IPS-15b (cell line): ENCODE measurements at regions not wholly inside any gene's neighbourhood (a gene's known extent, or its start where the extent isn't known, plus 50 kb on each side); places are given as distances from the start of the nearest gene placed in this dataset.

ENCODE experiments used
- H3K27me3 ChIP-seq: one replicate; pipeline ENCODE4 v1.6.1; 2013; ENCODE audit warnings: low read length; ENCODE audit not compliant: control insufficient read depth, insufficient read depth
- H3K36me3 ChIP-seq: one replicate; pipeline ENCODE4 v1.6.1; 2013; ENCODE audit warnings: low read length; ENCODE audit not compliant: control insufficient read depth, insufficient read depth
- H3K4me1 ChIP-seq: one replicate; pipeline ENCODE4 v1.6.1; 2013; ENCODE audit warnings: mild to moderate bottlenecking, low read length; ENCODE audit not compliant: control insufficient read depth, insufficient read depth
- H3K4me3 ChIP-seq: one replicate; pipeline ENCODE4 v1.5.1; 2013; ENCODE audit warnings: low read depth, low read length
- H3K9ac ChIP-seq: one replicate; pipeline ENCODE4 v1.6.1; 2013; ENCODE audit warnings: low read depth, mild to moderate bottlenecking, low read length
- H3K9me3 ChIP-seq: one replicate; pipeline ENCODE4 v1.6.1; 2013; ENCODE audit warnings: mild to moderate bottlenecking, low read length; ENCODE audit not compliant: control insufficient read depth, insufficient read depth

DNA sequence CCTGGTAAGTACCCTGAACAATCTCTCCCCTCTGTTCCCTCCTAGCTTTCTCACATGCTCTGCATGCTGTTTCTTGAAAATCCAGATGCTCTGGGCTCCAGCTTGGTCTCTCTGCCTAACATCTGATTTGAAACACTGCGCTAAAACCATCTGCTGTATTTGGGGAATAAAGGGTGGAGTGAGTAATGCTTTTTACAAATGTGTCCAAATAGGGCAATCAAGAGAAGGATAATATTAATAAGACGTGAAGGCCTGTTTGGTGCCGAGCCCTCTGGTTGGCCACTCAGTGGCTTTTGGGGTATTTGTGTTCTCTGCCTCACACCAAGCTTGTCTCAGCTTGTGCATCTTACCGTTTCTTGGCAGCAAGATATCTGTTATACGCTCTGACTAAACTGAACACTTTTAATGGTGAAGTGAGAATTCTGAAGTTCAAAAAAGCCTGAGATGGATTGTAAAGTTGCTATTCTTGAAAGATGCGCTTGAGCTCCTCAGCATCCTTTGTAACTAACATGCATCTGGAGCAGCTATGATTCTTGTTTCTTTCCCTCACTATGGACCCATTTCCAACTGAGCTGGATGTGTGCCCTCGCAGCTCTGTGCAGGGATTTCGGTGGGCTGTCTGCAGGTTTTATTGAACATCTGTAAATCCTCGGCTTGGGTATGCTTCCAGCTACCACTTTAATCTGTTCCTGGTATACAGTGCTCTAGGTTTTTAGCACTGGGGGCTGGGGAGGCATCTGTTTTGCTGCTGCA, 269.4 kb downstream of the RWDD3 start:
- Histone ChIP-seq H3K9me3 (no peaks in the 10 kb centered on the region), H3K27me3 (no peaks in the 10 kb centered on the region), H3K4me3 (no peak overlapping the region), H3K4me1 (peaks cover 3% of the 10 kb centered on the region), H3K9ac (no peak overlapping the region), H3K36me3 (no peaks in the 10 kb centered on the region)

DNA sequence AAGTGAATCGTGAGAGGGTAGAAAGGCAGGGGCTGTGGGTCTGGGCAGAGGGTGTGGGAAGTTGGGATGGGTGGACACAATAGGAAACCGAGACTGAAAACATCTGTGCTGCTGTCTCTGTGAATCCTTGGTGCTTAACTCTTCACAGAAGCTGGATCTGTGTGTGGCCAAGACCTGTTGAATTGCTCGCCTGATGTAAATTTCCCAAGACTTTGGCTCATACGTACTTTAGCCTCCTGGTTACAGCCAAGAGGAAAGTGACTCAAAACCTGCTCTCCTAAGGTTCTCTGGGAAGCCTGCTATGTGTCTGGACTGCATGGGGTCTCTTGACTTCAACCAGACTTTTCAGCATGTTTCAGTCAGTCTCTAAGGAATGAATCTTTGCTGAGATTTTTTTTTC, 270.3 kb downstream of the RWDD3 start:
- no peak overlapping the region for H3K9ac ChIP-seq
- no peaks in the 10 kb centered on the region for H3K9me3 ChIP-seq
- H3K27me3 ChIP-seq, result no peaks in the 10 kb centered on the region
- no peak overlapping the region for H3K4me3 ChIP-seq
- H3K36me3 ChIP-seq, result no peaks in the 10 kb centered on the region
- peaks cover 3% of the 10 kb centered on the region for H3K4me1 ChIP-seq

DNA sequence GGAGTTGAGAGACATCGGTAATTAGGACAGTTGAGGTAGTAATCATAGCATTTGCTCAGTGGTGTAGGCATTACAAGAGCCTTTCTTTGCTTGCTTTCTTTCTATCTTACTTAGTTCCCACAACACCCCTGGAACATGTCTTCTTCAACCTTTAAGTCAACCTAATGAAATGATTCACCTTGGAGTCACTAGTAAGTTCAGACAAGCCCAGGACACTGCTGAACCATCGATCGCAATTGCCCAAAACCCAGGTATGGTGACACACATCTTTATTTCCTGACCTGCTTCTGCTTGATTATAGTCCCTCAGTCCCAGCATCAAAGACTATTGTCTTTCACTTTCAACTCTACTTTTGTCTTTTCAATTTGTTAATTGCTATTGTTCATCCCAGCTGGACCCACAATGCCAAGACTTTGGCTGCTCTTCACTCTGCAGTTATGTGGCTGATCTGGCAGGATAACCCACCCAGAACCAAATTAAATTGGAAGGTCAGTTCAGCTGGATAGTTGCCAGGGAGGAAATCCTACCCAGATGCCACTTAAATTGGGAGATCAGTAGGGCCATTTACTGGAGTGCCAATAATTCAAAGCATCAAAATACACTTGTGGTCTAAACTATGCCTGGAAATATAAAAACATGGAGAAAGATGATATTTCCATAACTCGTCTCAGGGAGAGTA, 272.9 kb downstream of the RWDD3 start:
- no peaks in the 10 kb centered on the region for H3K9me3 ChIP-seq
- H3K4me3 ChIP-seq, result no peak overlapping the region
- H3K4me1 ChIP-seq, result peaks cover 6% of the 10 kb centered on the region
- no peak overlapping the region for H3K9ac ChIP-seq
- no peaks in the 10 kb centered on the region for H3K36me3 ChIP-seq
- no peaks in the 10 kb centered on the region for H3K27me3 ChIP-seq

DNA sequence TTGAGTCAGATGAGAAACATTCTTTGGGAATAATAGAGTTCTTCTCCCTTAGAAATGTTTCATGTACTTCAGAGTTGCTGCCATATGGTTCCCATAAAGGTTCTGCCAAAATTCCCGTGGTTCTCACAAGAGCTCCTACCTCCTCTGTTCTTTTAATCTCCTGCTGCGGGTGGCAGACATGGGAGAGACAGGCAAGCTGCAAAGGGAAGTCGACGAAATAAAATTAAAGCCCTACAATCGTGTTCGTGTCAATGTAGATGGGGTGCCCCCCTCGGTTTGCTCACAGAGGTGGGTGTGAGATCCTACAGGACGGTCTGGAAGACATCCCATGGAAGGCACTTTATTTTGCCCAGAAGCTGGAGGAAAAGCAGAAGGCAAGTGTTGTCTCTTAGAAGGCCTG, 276.0 kb downstream of the RWDD3 start:
- Histone ChIP-seq H3K9ac (peak overlapping the region; percentile 9), H3K36me3 (no peaks in the 10 kb centered on the region), H3K4me3 (no peak overlapping the region), H3K9me3 (no peaks in the 10 kb centered on the region), H3K4me1 (peaks cover 2% of the 10 kb centered on the region), H3K27me3 (no peaks in the 10 kb centered on the region)

DNA sequence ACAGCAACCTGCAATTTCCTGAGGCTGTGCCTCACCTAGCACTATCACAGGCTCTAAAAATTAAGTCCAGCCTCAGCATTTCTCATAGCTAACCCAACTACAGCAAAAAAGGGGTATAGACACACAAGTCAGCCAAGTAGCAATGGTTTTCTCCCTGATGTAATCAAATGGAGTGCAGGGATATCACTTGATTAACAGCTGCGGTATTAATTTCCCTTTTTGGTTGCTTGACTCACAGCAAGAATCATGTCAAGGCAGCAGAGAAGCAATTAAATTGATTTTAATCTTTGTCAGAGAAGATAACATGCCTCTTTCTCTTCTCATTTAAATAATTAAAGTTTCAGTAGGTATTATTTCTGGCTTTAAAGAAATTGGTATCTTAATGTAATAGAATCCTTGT, 278.9 kb downstream of the RWDD3 start:
- Histone ChIP-seq H3K27me3 (no peaks in the 10 kb centered on the region), H3K36me3 (no peaks in the 10 kb centered on the region), H3K4me3 (no peak overlapping the region), H3K9me3 (no peaks in the 10 kb centered on the region), H3K4me1 (peaks cover 8% of the 10 kb centered on the region), H3K9ac (no peak overlapping the region)

DNA sequence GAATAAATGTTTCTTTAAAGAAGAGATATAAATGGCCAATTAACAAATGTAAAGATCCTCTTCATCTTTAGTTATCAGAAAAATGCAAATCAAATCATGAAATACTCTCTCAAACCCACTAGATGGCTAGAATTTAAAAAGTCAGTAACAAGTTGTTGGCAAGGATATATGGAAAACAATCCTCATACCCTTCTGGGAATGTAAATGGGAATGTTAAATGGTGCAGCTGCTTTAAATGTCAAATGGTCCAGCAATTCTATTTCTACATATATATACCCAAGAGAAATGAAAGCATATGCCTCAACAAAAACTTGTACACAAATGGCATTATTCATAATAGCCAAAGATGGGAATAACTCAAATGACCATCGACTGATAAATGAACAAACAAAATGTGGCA, 283.5 kb downstream of the RWDD3 start:
- Histone ChIP-seq H3K4me1 (peaks cover 14% of the 10 kb centered on the region), H3K9me3 (peaks cover 4% of the 10 kb centered on the region), H3K27me3 (no peaks in the 10 kb centered on the region), H3K4me3 (no peak overlapping the region), H3K9ac (no peak overlapping the region), H3K36me3 (no peaks in the 10 kb centered on the region)

DNA sequence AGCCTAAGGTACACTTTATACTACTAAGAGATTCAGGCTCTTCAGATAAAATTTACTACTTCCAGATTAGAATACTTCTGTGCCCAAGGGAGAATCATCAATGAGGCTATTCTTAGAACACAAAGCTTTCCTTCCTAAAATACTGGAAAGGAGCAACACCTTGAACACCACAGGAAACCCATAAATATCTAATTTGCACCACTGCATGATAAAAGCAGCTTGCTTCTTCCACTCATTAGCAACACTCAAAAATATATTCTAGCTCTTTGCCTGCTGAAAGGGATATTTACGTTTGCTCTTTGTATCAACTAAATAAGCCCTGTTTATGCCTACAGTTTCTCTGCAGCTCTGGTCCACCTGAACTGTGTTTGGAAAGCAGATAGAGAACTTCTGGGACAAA, 284.3 kb downstream of the RWDD3 start:
- no peaks in the 10 kb centered on the region for H3K36me3 ChIP-seq
- H3K4me3 ChIP-seq, result no peak overlapping the region
- no peak overlapping the region for H3K9ac ChIP-seq
- H3K4me1 ChIP-seq, result peaks cover 14% of the 10 kb centered on the region
- peaks cover 4% of the 10 kb centered on the region for H3K9me3 ChIP-seq
- H3K27me3 ChIP-seq, result no peaks in the 10 kb centered on the region

DNA sequence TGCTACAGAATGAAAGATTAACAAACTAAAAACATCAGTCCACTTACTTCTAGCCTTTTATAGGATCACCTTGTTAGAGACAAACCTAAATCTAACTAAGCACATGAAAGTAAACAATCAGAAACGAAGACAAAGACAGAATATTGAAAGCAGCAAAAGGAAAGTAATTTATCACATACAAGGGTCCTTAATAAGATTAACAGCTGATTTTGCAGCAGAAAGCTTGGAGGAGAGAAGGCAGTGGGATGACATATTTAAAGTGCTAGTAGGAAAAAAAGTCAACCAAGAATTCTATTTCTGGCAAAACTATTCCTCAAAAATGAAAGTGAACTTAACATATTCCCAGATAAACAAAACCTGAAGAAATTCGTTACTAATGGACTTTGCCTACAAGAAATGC, 286.4 kb downstream of the RWDD3 start:
- no peak overlapping the region for H3K9ac ChIP-seq
- H3K4me1 ChIP-seq, result peaks cover 14% of the 10 kb centered on the region

DNA sequence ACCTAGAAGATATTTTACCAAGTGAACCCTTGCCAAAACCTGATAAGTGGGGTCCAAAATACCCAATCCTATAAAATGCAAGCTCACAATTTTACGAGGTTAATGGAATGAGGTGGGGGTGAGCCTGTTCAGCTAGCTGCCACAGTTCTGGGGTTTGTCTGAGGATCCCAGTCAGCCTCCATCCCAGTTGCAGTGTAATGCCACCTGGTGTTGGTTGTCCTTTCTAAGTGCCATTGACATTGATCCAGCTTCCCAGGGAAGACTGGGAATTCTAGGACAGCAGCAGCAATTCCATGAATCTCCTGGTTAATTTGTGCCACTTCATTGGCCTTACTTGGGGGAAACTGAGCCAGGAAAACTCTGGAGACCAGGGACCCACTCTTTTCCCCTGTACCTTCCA, 298.3 kb downstream of the RWDD3 start:
- Histone ChIP-seq H3K9ac (no peak overlapping the region), H3K4me3 (no peak overlapping the region), H3K9me3 (no peaks in the 10 kb centered on the region), H3K36me3 (no peaks in the 10 kb centered on the region), H3K27me3 (no peaks in the 10 kb centered on the region), H3K4me1 (peaks cover 3% of the 10 kb centered on the region)

More for the DNA sequence above, 286.4 kb downstream of the RWDD3 start:
- H3K27me3 ChIP-seq, result no peaks in the 10 kb centered on the region
- peaks cover 9% of the 10 kb centered on the region for H3K9me3 ChIP-seq
- H3K4me3 ChIP-seq, result no peak overlapping the region
- H3K36me3 ChIP-seq, result no peaks in the 10 kb centered on the region

DNA sequence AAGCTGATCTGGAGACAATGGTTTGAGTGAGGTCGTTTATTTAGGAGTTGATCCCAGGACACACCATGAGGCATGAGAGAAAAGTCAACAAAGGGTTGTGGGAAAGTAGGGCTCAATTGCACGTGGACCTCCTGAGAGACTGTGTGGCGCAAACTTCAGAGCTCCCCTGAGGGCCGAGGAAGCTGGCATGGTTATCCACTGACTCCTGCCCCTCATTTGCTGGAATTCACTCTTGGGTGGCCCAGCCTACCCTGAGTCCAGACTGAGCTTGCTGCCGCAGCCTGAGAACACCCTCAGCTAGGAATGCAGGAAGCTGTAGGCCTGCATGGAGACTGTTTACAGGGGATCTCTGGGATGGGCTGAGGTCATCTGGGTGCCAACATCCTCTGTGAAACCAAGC, 301.0 kb downstream of the RWDD3 start:
- Histone ChIP-seq H3K27me3 (no peaks in the 10 kb centered on the region), H3K9ac (no peak overlapping the region), H3K36me3 (no peaks in the 10 kb centered on the region), H3K4me1 (peaks cover 3% of the 10 kb centered on the region), H3K4me3 (no peak overlapping the region), H3K9me3 (no peaks in the 10 kb centered on the region)

DNA sequence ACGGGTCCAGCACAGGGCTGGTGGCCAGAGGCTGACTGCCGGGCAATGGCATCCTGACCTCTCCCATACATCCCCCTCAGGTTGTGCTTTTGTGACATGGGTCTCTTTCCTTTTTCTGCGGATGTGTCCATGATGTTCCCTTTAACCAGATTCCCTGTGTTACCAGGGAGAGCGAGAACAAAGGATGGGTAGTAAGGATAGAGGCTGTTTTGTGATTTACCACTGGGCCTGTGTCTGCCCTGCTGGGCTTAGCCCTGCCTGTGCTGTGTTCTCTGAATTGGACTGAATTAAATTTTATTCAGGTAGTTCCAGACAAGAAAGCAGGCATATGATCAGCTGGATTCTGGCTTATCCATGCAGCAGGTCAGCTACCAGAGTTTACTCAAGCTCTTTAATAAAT, 301.6 kb downstream of the RWDD3 start:
- Histone ChIP-seq H3K36me3 (no peaks in the 10 kb centered on the region), H3K9ac (no peak overlapping the region), H3K27me3 (no peaks in the 10 kb centered on the region), H3K4me1 (peaks cover 3% of the 10 kb centered on the region), H3K4me3 (no peak overlapping the region), H3K9me3 (no peaks in the 10 kb centered on the region)

DNA sequence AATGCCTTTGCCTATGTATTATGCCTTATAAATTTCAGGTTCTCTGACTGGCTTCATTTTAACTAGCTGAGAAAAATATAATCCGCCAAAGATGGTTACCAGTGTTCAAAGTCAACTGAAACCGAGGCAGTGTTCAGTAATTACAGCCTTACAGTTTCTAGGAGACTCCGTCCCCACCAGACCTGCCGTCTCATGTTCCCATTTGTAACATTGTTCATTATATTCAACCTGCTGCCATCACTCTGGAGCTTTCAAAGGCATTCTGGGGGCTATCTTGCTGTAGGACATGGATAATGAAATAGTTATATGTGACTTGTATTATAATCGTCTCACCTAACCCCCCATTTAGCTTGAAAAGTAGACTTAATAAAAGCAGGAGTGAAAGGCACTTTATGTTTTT, 302.5 kb downstream of the RWDD3 start:
- no peak overlapping the region for H3K9ac ChIP-seq
- no peaks in the 10 kb centered on the region for H3K27me3 ChIP-seq
- no peaks in the 10 kb centered on the region for H3K36me3 ChIP-seq
- H3K9me3 ChIP-seq, result no peaks in the 10 kb centered on the region
- H3K4me1 ChIP-seq, result peaks cover 3% of the 10 kb centered on the region
- no peak overlapping the region for H3K4me3 ChIP-seq
